ENCODE measurements at regions not wholly inside any gene's neighbourhood (a gene's known extent, or its start where the extent isn't known, plus 50 kb on each side); places are given as distances from the start of the nearest gene placed in this dataset.

DNA sequence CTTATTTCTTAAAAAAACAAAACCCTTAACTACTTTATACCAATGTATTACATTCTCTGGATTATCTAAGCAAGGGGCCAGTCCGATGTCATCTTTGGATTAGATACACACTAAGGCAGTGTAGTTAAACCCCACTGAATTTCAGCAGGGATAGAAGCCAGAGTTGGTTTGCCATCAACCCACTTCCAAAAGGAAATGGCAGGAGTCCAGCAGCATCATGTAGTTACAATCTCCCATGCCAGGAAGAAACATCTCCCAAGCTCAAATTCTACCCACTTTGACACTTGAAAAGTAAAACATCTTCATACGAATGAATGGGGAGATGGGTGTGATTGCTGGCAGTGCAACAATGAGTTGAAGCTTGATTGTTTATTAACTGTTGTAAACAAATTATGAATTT lies 203.5 kb upstream of the PLXNC1 start:
- no peak for DNase-seq (ENCODE audit: low read depth)

DNA sequence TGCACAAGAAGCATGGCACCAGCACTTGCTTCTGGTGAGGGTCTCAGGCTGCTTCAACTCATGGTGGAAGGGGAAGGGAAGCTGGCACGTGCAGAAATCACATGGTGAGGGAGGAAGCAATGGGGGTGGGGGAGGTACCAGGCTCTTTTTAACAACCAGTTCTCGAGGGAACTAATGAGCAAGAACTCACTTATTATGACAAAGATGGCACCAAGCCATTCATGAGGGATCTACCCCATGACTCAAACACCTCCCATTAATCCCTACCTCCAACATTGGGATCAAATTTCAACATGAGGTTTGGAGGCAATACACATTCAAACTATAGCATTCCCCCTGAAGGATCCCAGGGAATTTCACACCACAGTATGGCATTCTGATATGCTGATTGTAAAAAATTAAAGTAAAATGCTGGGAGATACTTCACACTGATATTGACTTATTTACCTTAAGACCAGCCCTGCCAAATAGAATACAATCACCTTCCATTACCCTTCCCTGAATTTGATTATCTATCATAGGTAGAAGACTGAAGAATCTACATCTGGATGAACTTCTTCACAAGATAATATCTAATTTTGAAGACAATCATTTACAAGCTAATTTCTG lies 201.7 kb upstream of the PLXNC1 start:
- DNase-seq (ENCODE audit: low read depth): no peak

DNA sequence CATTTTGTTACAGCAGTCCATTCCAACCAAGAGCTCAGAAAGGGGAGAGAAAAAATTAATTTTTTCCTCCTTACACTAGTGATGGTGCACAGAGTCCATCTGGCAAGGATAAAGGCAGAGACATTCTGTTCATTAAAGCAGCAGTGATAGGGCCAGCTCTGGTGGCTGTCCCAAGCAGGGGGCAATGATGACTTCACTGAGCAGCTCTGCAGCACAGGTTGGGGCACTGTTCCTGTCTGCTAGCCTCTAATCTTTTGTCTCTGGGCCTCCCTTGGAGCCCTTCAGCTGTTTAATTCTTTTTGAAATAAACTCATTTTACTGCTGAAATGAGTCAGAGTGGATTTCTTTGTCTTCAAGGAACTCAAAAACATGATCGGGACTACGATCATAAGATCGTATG lies 200.9 kb upstream of the PLXNC1 start:
- no peak for DNase-seq (ENCODE audit: low read depth)

DNA sequence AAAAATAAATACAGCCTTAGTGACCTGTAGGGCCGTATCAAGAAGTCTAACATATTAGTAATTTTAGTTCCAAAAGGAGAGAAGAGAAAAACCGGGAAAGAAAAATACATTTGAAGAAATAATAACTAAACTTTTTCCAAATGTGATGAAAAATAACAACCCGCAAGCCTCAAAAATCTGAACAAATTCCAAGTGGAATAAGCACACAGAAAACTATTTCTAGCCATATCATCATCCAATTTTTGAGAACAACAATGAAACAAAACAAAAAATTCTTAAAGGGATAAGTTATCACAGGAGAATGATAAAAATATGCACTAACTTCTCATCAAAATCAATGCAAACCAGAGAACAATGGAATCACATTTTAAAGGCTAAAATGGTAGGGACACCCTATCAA lies 198.1 kb upstream of the PLXNC1 start:
- no peak for DNase-seq (ENCODE audit: low read depth)

DNA sequence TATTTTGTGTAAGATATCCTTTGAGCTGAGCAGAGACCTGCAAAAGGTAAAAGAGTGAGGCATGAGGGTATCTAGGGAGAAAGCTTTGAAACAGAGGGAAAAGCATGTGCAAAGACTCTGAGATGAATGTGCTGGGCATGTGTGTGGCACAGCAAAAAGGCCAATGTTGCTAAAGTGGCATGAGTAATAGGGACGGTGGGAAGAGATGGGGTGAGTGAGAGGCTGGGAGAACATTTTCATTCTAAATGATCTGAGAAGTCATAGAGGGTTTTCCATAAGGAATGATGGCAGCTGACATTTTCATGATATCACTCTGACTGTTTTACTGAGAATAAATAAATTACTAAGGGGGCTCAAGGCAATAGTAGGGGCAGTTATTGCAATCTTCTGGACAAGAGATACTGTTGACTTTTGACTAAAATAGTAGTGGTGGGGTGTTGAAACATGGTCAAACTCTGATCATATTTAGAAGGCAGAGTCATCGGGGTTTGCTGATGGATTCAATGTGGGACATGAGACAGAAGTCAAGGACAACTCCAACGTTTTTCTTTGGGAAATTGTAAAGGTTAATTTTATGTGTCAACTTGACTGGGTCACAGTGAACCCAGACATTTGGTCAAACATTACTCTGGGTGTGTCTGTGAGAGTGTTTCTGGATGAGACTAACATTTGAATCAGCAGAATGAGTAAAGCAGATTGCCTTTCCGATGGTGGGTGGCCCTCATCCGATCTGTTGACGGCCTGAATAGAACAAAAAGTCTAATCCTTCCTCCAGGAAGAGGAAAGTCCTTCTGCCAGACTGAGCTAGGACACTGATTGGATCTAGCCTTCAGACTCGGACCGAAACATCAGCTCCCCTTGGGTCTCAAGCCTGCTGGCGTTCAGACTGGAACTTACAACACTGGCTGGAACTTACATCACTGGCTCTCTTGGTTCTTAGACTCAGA lies 193.9 kb upstream of the PLXNC1 start:
- no peak for DNase-seq (ENCODE audit: low read depth)

DNA sequence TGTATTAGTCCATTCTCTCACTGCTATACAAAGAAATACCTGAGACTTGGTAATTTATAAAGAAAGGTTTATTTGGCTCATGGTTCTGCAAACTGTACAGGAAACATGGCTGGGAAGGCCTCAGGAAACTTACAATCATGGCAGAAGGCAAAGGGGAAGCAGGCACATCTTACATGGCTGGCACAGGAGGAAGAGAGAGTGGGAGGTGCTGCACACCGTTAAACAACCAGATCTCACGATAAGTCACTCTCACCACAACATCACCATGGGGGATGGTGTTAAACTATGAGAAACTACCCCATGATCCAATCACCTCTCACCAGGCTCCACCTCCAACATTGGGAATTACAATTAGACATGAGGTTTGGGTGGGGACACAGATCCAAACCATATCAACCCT lies 191.8 kb upstream of the PLXNC1 start:
- DNase-seq (ENCODE audit: low read depth): no peak

DNA sequence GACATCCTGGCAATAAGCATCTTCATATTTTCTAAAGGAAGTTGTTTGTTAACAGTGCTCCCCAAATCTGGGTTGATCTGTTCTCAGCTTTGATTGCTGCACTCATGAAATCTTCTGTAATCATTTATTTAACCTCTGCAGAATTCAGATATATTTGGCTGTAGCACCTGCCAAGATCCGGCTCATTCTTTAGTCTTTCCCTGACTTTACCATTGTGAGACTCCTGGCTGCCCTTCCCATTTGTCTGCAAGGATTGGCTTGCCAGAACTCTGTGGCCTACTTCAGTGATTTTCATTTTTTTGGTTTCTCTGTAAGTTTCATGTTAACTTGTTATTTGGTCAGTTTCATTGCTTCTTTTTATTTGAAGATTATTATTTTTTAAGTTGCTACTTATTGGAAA lies 191.2 kb upstream of the PLXNC1 start:
- no peak for DNase-seq (ENCODE audit: low read depth)

DNA sequence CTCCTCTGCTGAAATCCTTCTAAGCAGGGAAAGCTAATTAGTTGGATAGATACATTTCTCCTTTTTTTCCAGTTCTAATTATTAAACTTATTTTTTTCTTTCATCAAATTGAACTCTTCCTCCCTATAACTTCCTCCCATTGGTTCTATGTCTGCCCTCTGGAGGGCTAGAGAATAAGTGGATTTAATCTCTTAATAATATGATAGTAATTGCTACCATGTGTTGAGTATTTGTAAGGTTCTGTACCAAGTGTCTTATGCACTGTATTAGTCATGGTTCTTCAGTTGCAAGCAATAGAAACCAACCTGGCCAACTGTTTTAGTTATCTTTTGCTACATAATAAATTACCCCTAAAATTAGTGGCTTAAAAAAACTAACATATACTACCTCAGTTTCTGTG lies 190.5 kb upstream of the PLXNC1 start:
- no peak for DNase-seq (ENCODE audit: low read depth)

DNA sequence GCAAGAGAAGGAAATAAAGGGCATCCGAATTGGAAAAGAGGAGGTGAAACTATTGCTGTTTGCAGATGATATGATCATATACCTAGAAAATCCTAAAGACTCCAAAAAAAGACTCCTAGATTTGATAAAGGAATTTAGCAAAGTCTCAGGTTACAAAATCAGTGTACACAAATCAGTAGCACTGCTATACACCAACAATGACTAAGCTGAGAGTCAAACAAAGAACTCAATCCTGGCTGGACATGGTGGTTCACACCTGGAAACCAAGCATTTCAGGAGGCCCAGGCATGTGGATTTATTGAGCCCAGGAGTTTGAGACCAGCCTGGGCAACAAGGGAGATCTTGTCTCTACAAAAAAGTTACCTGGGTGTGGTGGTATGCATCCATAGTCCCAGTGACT lies 188.7 kb upstream of the PLXNC1 start:
- no peak for DNase-seq (ENCODE audit: low read depth)

DNA sequence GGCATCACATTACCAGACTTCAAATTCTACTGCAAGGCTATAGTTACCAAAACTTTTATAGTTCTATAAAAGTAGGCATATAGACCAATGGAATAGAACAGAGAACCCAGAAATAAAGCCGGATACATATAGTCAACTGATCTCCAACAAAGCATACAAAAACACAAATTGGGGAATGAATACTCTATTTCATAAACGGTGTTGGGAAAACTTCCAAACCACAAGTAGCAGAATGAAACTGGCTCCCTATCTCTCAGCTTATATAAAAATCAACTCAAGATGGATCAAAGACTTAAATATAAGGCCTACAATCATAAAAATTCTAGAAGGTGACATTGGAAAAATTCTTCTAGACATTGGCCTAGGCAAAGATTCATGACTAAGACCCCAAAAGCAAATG lies 187.9 kb upstream of the PLXNC1 start:
- no peak for DNase-seq (ENCODE audit: low read depth)

DNA sequence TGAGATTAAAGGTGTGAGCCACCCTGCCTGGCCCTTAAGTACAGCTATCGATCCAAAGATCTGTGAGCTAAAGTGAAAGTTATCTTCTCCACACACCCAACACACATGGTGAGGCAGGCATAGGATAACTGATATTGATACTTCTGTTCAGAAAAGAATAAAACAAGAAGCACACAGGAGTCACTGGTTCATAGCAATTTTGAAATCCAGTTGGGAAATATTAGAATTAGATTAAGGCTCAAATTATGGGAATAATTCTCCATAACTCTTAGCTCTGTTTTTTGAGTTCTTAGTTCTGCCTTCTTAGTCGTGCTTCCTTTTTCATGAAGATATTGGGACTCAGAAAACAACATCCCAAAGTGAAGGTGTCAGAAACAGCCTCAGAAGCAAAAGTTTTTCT lies 186.0 kb upstream of the PLXNC1 start:
- no peak for DNase-seq (ENCODE audit: low read depth)

DNA sequence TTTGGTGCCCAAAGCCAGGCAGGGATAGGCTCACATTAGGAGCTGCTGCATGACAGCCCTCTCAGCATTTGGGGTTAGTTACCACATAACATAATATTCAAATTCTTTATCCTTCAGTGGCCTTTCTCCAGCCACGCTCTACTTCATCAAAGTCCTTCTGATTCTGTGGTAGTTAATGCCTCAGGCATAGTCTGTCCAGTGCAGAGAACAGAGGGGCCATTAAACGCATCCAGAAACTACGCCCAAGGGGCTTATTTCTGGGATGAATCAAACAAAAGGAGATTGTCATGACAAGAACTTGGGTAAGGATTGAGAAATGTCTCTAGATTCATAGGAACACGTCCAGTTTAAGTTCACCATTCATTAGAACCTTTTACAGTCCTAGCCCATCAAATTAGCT lies 183.4 kb upstream of the PLXNC1 start:
- DNase-seq (ENCODE audit: low read depth): no peak

DNA sequence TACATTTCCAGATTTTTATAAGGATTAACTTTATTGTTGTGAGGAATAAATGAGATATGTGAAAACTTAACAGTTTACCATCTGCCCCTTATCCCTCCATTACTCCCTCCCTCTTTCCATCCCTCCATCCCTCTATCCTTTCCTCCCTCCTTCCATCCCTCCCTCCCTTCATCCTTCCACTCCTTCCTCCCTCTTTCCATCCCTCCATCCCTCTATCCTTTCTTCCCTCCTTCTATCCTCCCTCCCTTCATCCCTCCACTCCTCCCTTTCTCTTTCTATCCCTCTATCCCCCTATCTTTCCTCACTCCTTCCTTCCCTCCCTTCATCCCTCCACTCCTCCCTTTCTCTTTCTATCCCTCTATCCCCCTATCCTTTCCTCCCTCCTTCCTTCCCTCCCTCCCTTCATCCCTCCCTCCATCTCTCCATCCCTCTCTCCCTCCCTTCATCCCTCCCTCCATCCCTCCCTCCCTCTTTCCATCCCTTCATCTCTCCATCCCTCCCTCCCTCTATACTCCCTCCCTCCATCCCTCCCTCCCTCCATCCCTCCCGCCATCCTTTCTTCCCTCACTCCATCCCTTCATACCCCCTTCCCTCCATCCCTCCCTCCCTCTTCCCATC lies 181.8 kb upstream of the PLXNC1 start:
- DNase-seq (ENCODE audit: low read depth): no peak

DNA sequence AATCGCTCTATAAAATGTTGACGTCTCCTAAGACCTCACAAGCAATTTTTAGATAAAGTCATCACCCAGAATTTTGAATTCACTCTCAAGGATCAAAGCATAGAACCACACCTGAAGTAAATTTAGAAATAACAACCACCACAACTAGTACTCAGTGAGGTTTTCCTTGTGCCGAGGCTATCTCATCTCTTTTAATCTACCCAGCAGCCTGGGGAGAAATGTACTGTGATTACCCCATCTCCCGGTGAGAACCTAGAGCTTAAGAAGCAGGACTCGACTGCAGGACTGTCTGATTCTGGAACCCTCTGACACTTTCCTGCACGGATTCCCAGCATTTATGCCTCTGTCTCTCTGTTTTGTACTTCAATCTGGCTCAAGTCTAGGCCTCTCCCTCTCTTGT lies 180.9 kb upstream of the PLXNC1 start:
- no peak for DNase-seq (ENCODE audit: low read depth)

DNA sequence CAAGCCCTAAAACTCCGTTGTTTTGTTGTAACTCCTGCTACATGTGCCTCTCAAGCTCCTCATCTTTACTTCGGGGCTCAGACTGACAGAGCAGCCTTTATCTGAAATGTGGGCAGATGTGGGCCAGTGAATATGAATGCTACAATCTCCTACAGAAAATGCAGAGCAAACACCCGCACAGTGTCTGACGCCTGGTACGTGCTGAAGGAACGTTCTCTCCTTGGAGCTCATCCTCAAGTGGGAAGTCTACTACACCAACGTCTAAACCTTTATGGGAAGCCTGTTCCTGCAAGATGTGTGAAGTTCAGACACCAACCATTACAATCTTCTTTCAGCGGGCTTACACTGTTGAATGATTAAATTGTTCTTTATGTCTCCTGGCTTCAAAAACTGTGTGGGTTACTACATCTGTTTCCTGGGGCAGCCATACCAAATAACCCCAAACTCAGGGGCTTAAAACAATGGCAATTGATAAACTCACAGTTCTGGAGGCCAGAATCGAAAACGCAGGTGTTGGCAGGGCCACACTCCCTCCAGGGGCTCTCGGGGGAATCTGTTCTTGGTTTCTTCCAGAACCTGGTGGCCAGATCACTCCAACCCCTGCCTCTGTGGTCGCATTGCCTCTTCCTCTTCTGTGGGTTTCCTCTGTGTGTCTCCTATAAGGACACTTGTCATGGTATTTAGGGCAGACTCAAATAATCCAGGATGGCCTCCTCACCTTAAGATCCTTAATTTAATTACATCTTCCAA lies 179.7 kb upstream of the PLXNC1 start:
- DNase-seq (ENCODE audit: low read depth): peak; percentile 17

DNA sequence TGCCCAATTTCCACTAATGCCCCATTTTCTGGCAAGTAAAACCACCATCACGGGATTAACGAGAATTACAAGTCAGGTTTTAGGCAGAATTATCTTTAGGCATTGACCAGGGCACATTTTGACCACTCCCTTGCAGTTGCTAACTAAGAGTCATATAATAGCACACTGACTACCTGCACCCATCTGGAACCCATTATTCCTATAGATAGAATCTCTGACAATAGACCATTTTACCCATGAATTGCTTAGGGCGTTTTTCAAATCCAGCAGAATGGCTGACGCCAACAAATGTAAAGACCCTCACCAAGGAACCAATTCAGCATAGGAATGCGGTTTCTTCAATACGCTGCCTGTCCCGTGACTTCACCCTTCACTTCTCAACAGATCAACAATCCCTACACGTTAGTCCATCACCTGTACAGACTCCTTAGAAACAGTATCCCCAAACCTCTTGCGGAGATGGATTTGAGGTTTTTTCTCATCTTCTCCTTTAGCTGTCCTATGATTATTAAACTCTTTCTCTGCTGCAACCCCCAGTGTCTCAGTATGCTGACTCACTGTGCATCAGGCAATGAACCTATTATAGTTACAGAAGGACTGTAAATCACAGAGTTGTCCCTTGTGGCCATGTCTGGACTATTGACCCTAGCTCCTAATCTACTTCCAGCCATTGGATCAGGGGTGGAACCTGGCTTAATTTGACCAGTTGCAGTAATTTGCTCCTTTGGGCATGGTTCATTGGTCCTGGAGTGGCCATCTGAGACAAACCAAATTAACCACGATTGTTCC lies 177.3 kb upstream of the PLXNC1 start:
- no peak for DNase-seq (ENCODE audit: low read depth)

DNA sequence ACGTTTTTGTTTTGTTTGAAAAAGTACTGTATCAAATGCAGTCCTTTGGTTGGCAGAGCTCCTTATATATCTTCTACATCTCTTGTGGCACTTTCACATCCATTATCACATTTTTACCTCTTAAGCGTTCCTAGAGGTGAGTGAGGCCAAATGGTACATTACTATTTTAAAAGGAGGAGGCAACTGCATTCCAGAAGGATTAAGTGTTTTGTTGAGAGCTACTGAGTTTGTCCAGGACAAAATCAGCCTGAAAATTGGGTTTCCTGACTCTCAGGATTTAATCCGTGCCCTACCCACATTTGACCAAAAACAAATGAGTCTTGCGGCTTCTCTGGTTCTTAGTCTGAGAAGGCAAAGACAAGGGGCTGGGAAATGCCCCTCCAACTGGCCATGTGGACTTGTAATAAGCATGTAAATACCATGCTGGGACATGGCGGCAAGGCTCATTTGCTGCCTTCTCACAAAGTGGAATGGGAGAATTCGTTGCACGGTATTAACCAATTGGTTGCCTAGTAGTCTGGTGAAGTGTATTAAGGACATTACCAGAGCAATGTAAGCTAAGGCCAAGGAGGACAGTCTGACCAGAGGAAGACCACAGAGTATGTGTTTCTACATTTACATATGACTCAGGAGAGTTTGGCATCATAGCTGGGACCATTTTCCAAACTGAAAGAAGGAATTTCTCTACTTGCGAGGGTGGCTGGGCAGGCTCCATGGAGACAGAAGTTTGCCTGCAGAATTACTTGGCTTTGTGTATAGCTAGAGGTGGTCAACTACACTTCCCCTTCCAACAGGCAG lies 175.8 kb upstream of the PLXNC1 start:
- no peak for DNase-seq (ENCODE audit: low read depth)

DNA sequence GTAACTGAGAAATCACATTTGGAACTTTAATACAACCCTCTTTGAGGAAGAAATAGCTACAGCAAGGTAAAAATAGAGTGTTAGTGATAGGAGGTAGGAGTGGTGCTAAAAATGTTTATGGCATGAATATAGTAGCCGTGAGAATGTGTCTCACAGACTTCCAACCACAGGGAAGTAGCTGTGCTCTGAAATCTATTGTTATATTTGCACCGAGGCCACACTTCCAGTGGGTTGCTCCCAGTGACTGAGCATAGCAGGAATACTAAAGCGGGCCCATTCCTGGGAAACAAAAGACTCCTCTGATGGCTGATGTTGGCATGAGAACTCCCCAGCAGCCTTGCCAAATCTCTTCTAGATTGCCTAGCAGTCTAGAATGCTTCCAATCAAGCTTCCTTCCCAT lies 174.1 kb upstream of the PLXNC1 start:
- DNase-seq (ENCODE audit: low read depth): no peak

DNA sequence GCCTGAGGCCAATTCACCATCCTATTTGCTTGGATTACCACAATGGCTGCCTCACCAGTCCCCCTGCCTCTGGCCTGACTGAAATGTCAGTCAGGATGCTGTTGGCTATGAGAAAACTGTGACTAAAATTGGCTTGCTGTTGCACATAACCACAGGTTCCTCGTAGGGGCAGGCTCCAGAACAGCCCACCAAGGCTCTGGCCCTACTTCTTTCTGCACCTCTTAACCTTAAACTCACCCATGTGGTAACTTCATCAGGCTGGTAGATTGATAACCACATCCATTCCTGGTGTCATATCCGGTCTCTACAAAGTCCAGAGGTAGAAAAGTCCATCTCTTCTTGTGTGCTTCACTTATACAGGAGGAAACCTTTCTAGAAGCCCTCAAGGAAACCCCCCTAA lies 172.4 kb upstream of the PLXNC1 start:
- no peak for DNase-seq (ENCODE audit: low read depth)

DNA sequence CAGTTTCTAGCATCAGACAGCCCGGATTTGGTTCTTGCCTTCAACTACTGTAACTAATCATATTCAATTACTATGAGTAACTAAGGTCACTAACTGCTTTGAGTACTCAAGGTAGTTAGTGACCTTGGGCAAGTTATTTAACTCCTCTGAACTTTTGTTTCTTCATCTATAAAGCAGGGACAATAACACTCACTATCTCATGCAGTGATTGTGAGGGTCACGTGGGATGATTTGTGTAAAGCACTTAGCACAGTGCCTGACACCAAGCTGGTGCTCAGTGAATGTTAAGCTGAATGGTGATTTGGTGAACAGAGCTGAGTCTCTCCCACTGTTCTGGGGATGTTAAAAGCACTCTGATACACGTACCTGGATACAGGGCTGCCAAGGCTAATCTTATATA lies 171.3 kb upstream of the PLXNC1 start:
- no peak for DNase-seq (ENCODE audit: low read depth)

DNA sequence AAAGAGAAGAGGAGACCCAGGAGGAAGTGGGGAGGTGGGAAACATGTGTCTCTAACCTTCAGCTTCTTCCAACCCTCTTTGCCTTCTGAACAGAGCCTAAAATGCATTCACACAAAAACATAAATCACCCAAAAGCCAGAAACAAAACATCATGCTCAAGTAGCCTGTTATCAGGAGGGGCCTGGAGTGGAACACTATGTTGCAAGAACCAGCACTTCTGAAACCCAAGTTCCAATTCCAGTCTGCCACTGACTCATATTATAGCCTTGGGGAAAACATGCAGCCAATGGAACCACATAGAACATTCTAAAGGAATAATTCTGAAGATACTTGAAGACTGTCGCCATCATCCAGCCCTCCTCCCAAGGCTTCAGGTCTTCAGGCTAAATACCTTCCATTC lies 169.8 kb upstream of the PLXNC1 start:
- DNase-seq (ENCODE audit: low read depth): no peak

Data from CMK (cell line).